ENCODE measurements at regions not wholly inside any gene's neighbourhood (a gene's known extent, or its start where the extent isn't known, plus 50 kb on each side); places are given as distances from the start of the nearest gene placed in this dataset.
"Not testable (repeated sequence)": the region's sequence is repeated elsewhere in the genome, so short reads cannot be mapped to it uniquely, and the experiment has no call there.

- H2AFZ ChIP-seq (ENCODE audit: low read depth, low read length) = no peak overlapping the region
- no peaks in the 10 kb centered on the region for H3K4me1 ChIP-seq (ENCODE audit: insufficient read depth, low read length)
- no peaks in the 10 kb centered on the region for H3K36me3 ChIP-seq (ENCODE audit: insufficient read depth, low read length)
- H3K4me3 ChIP-seq (ENCODE audit: low read length) = no peak overlapping the region
- no peaks in the 10 kb centered on the region for H3K9me3 ChIP-seq (ENCODE audit: low read length)
- no peaks in the 10 kb centered on the region for H3K27me3 ChIP-seq (ENCODE audit: insufficient read depth, low read length)
Observed at GRCh38 chr3:3992312-3992874, 193.2 kb downstream of the LRRN1 start.

- Histone ChIP-seq H3K9me3 (ENCODE audit: low read length) (no peaks in the 10 kb centered on the region), H3K27me3 (ENCODE audit: insufficient read depth, low read length) (no peaks in the 10 kb centered on the region), H3K4me3 (ENCODE audit: low read length) (no peak overlapping the region), H3K36me3 (ENCODE audit: insufficient read depth, low read length) (no peaks in the 10 kb centered on the region), H2AFZ (ENCODE audit: low read depth, low read length) (no peak overlapping the region), H3K4me1 (ENCODE audit: insufficient read depth, low read length) (peaks cover 10% of the 10 kb centered on the region)
Observed at GRCh38 chr3:3998140-3998922, 199.1 kb downstream of the LRRN1 start.

GRCh38 chr3:3999340-3999739 is 200.1 kb downstream of the LRRN1 start:
- not testable (repeated sequence) for H3K9me3 ChIP-seq (ENCODE audit: low read length); H3K36me3 ChIP-seq (ENCODE audit: insufficient read depth, low read length); H2AFZ ChIP-seq (ENCODE audit: low read depth, low read length); H3K27me3 ChIP-seq (ENCODE audit: insufficient read depth, low read length); H3K4me3 ChIP-seq (ENCODE audit: low read length)
- peaks cover 10% of the 10 kb centered on the region for H3K4me1 ChIP-seq (ENCODE audit: insufficient read depth, low read length)

GRCh38 chr3:4001976-4002375 is 202.7 kb downstream of the LRRN1 start:
- no peaks in the 10 kb centered on the region for H3K36me3 ChIP-seq (ENCODE audit: insufficient read depth, low read length)
- no peaks in the 10 kb centered on the region for H3K9me3 ChIP-seq (ENCODE audit: low read length)
- H3K27me3 ChIP-seq (ENCODE audit: insufficient read depth, low read length) = no peaks in the 10 kb centered on the region
- no peak overlapping the region for H3K4me3 ChIP-seq (ENCODE audit: low read length)
- peaks cover 10% of the 10 kb centered on the region for H3K4me1 ChIP-seq (ENCODE audit: insufficient read depth, low read length)
- H2AFZ ChIP-seq (ENCODE audit: low read depth, low read length) = no peak overlapping the region

GRCh38 chr3:4006288-4006687 is 207.1 kb downstream of the LRRN1 start:
- Histone ChIP-seq H2AFZ (ENCODE audit: low read depth, low read length) (no peak overlapping the region), H3K4me3 (ENCODE audit: low read length) (no peak overlapping the region), H3K27me3 (ENCODE audit: insufficient read depth, low read length) (no peaks in the 10 kb centered on the region)

GRCh38 chr3:4008205-4008604 is 209.0 kb downstream of the LRRN1 start:
- peaks cover 2% of the 10 kb centered on the region for H3K9me3 ChIP-seq (ENCODE audit: low read length)
- H3K36me3 ChIP-seq (ENCODE audit: insufficient read depth, low read length) = no peaks in the 10 kb centered on the region
- H3K27me3 ChIP-seq (ENCODE audit: insufficient read depth, low read length) = no peaks in the 10 kb centered on the region
- no peak overlapping the region for H2AFZ ChIP-seq (ENCODE audit: low read depth, low read length)
- H3K4me3 ChIP-seq (ENCODE audit: low read length) = no peak overlapping the region
- H3K4me1 ChIP-seq (ENCODE audit: insufficient read depth, low read length) = no peaks in the 10 kb centered on the region

More at GRCh38 chr3:4006288-4006687, 207.1 kb downstream of the LRRN1 start:
- H3K9me3 ChIP-seq (ENCODE audit: low read length) = no peaks in the 10 kb centered on the region
- H3K4me1 ChIP-seq (ENCODE audit: insufficient read depth, low read length) = peaks cover 2% of the 10 kb centered on the region
- no peaks in the 10 kb centered on the region for H3K36me3 ChIP-seq (ENCODE audit: insufficient read depth, low read length)

- Histone ChIP-seq H3K4me1 (ENCODE audit: insufficient read depth, low read length) (no peaks in the 10 kb centered on the region), H3K27me3 (ENCODE audit: insufficient read depth, low read length) (no peaks in the 10 kb centered on the region), H3K4me3 (ENCODE audit: low read length) (no peak overlapping the region), H2AFZ (ENCODE audit: low read depth, low read length) (no peak overlapping the region), H3K9me3 (ENCODE audit: low read length) (peaks cover 2% of the 10 kb centered on the region), H3K36me3 (ENCODE audit: insufficient read depth, low read length) (no peaks in the 10 kb centered on the region)
Observed at GRCh38 chr3:4011166-4011565, 211.9 kb downstream of the LRRN1 start.

- Histone ChIP-seq H3K36me3 (ENCODE audit: insufficient read depth, low read length) (no peaks in the 10 kb centered on the region), H3K27me3 (ENCODE audit: insufficient read depth, low read length) (no peaks in the 10 kb centered on the region), H2AFZ (ENCODE audit: low read depth, low read length) (no peak overlapping the region), H3K4me1 (ENCODE audit: insufficient read depth, low read length) (no peaks in the 10 kb centered on the region), H3K4me3 (ENCODE audit: low read length) (no peak overlapping the region), H3K9me3 (ENCODE audit: low read length) (peaks cover 2% of the 10 kb centered on the region)
Observed at GRCh38 chr3:4015426-4015825, 216.2 kb downstream of the LRRN1 start.

- Histone ChIP-seq H3K36me3 (ENCODE audit: insufficient read depth, low read length) (no peaks in the 10 kb centered on the region), H3K4me3 (ENCODE audit: low read length) (no peak overlapping the region), H2AFZ (ENCODE audit: low read depth, low read length) (no peak overlapping the region), H3K9me3 (ENCODE audit: low read length) (no peaks in the 10 kb centered on the region), H3K4me1 (ENCODE audit: insufficient read depth, low read length) (no peaks in the 10 kb centered on the region), H3K27me3 (ENCODE audit: insufficient read depth, low read length) (no peaks in the 10 kb centered on the region)
Observed at GRCh38 chr3:4019501-4019900, 220.3 kb downstream of the LRRN1 start.

GRCh38 chr3:4021162-4021561 is 221.9 kb downstream of the LRRN1 start:
- Histone ChIP-seq H3K36me3 (ENCODE audit: insufficient read depth, low read length) (no peaks in the 10 kb centered on the region), H3K4me1 (ENCODE audit: insufficient read depth, low read length) (no peaks in the 10 kb centered on the region), H3K4me3 (ENCODE audit: low read length) (no peak overlapping the region), H3K9me3 (ENCODE audit: low read length) (no peaks in the 10 kb centered on the region), H3K27me3 (ENCODE audit: insufficient read depth, low read length) (no peaks in the 10 kb centered on the region), H2AFZ (ENCODE audit: low read depth, low read length) (no peak overlapping the region)

- Histone ChIP-seq H3K36me3 (ENCODE audit: insufficient read depth, low read length) (no peaks in the 10 kb centered on the region), H3K4me1 (ENCODE audit: insufficient read depth, low read length) (no peaks in the 10 kb centered on the region), H3K9me3 (ENCODE audit: low read length) (no peaks in the 10 kb centered on the region), H2AFZ (ENCODE audit: low read depth, low read length) (no peak overlapping the region), H3K4me3 (ENCODE audit: low read length) (no peak overlapping the region), H3K27me3 (ENCODE audit: insufficient read depth, low read length) (no peaks in the 10 kb centered on the region)
Observed at GRCh38 chr3:4029135-4029534, 229.9 kb downstream of the LRRN1 start.

GRCh38 chr3:4030624-4031023 is 231.4 kb downstream of the LRRN1 start:
- H3K4me1 ChIP-seq (ENCODE audit: insufficient read depth, low read length) = no peaks in the 10 kb centered on the region
- H3K9me3 ChIP-seq (ENCODE audit: low read length) = no peaks in the 10 kb centered on the region
- no peak overlapping the region for H3K4me3 ChIP-seq (ENCODE audit: low read length)
- H2AFZ ChIP-seq (ENCODE audit: low read depth, low read length) = no peak overlapping the region
- H3K36me3 ChIP-seq (ENCODE audit: insufficient read depth, low read length) = no peaks in the 10 kb centered on the region
- no peaks in the 10 kb centered on the region for H3K27me3 ChIP-seq (ENCODE audit: insufficient read depth, low read length)

- no peaks in the 10 kb centered on the region for H3K9me3 ChIP-seq (ENCODE audit: low read length)
- no peaks in the 10 kb centered on the region for H3K4me1 ChIP-seq (ENCODE audit: insufficient read depth, low read length)
- H3K4me3 ChIP-seq (ENCODE audit: low read length) = no peak overlapping the region
- H3K36me3 ChIP-seq (ENCODE audit: insufficient read depth, low read length) = no peaks in the 10 kb centered on the region
- no peak overlapping the region for H2AFZ ChIP-seq (ENCODE audit: low read depth, low read length)
- H3K27me3 ChIP-seq (ENCODE audit: insufficient read depth, low read length) = no peaks in the 10 kb centered on the region
Observed at GRCh38 chr3:4033296-4033695, 234.1 kb downstream of the LRRN1 start.

GRCh38 chr3:4036046-4036445 is 236.8 kb downstream of the LRRN1 start:
- Histone ChIP-seq H3K27me3 (ENCODE audit: insufficient read depth, low read length) (no peaks in the 10 kb centered on the region), H3K9me3 (ENCODE audit: low read length) (no peaks in the 10 kb centered on the region), H3K4me3 (ENCODE audit: low read length) (no peak overlapping the region), H3K36me3 (ENCODE audit: insufficient read depth, low read length) (no peaks in the 10 kb centered on the region), H2AFZ (ENCODE audit: low read depth, low read length) (no peak overlapping the region), H3K4me1 (ENCODE audit: insufficient read depth, low read length) (no peaks in the 10 kb centered on the region)
